Stimulated activated naive CD4-positive, alpha-beta T cell (primary cell): ENCODE measurements at regions not wholly inside any gene's neighbourhood (a gene's known extent, or its start where the extent isn't known, plus 50 kb on each side); places are given as distances from the start of the nearest gene placed in this dataset.
A peak's percentile ranks its signal among the peaks of the same experiment; 100 is the strongest.
"Not testable (repeated sequence)": the region's sequence is repeated elsewhere in the genome, so short reads cannot be mapped to it uniquely, and the experiment has no call there.

Experiments used
- DNase-seq, 6 experiments: peaks; one replicate each; lab custom pipeline; 2025; lab: John Stamatoyannopoulos, UW

- DNase-seq, result no peak
These were observed 114.1 kb upstream of the OTOS start for GRCh38 chr2:240254337-240255164.

- no peak for DNase-seq
These were observed 114.7 kb upstream of the OTOS start for GRCh38 chr2:240255165-240255491.

- DNase-seq, result no peak
These were observed 115.6 kb upstream of the OTOS start for GRCh38 chr2:240255811-240256703.

GRCh38 chr2:240256704-240257637, 116.5 kb upstream of the OTOS start:
- no peak for DNase-seq

- peak in 2 of 6 experiments; percentile 8 to 24 for DNase-seq
These were observed 117.6 kb upstream of the OTOS start for GRCh38 chr2:240257940-240258580.

GRCh38 chr2:240258685-240259084, 118.2 kb upstream of the OTOS start:
- DNase-seq, result no peak

- no peak for DNase-seq
These were observed 118.9 kb upstream of the OTOS start for GRCh38 chr2:240259201-240259923.

GRCh38 chr2:240259924-240260529, 119.6 kb upstream of the OTOS start:
- no peak for DNase-seq

- no peak for DNase-seq
These were observed 120.2 kb upstream of the OTOS start for GRCh38 chr2:240260664-240261063.

- not testable (repeated sequence) for DNase-seq
These were observed 122.1 kb upstream of the OTOS start for GRCh38 chr2:240262578-240262977.

GRCh38 chr2:240269380-240269779, 128.9 kb upstream of the OTOS start:
- DNase-seq, result no peak

GRCh38 chr2:240269886-240270285, 129.4 kb upstream of the OTOS start:
- no peak for DNase-seq

GRCh38 chr2:240271716-240272341, 131.4 kb upstream of the OTOS start:
- no peak for DNase-seq

GRCh38 chr2:240275386-240275785, 134.9 kb upstream of the OTOS start:
- no peak for DNase-seq

GRCh38 chr2:240277073-240277806, 136.8 kb upstream of the OTOS start:
- DNase-seq, result no peak

GRCh38 chr2:240277807-240278522, 137.5 kb upstream of the OTOS start:
- DNase-seq, result no peak

- DNase-seq, result no peak
These were observed 138.2 kb upstream of the OTOS start for GRCh38 chr2:240278661-240279060.

- no peak for DNase-seq
These were observed 140.2 kb upstream of the OTOS start for GRCh38 chr2:240280621-240281020.
